ENCODE measurements at regions not wholly inside any gene's neighbourhood (a gene's known extent, or its start where the extent isn't known, plus 50 kb on each side); places are given as distances from the start of the nearest gene placed in this dataset.
"Not testable (repeated sequence)": the region's sequence is repeated elsewhere in the genome, so short reads cannot be mapped to it uniquely, and the experiment has no call there.

DNA sequence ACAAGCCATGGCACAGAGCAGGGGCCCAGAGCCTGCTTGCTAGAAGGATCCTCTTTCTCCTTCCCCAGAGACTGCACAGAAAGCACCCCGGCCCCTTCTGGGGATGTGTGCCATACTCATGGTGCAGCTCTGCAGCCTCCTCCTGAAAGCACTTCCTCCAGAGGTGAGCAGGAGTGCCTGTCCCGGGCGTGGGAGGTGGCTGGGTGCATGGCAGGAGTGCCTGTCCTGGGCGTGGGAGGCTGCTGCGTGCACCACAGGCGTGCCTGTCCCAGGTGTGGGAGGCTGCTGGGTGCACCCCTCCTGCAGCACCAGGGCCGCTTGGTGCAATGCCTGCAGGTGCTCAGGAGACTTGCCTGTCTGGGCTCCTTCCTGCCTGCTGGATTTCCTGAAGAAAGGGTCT is 913.3 kb downstream of the UQCRFS1 start:
- no peak for DNase-seq

DNA sequence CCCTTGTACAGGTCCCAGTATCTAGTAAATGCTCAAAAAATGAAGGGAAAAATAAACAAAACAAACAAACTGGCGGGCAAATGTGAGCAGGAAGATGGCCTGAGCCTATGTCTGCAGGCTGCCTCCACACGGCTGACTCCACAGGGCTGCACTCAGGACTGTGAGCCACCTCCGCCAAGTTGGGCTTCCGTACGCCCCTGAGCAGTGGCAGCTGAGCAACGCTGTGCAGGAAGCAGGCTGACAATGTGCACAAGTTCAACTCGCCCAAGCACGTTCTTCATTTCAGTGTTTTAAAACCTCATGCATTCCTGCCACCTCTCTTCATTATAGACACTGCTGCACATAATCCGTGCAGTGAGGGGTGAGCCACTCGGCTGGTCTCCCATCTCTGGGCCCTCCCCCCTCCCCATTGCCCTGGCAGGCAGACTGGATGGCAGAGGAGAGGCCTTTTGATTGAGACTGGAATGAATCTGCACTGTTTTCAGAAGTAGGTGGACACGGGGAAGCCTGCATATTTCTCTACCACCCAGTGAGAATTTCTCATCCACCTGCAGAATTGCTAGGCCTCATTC is 915.3 kb downstream of the UQCRFS1 start:
- no peak for DNase-seq

DNA sequence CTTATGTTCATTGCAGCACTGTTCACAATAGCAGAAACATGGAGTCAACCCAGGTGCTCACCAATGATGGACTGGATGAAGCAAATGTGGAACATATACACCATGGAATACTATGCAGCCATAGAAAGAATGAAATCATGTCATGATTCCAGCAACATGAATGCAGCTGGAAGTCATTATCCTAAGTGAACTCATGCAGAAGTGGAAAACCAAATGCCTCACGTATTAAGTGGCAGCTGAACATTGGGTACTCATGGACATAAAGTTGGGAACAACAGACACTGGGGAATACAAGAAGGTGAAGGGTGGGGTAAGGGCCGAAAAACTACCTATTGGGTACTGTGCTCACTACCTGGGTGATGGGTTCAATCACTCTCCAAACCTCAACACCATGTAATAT is 915.9 kb downstream of the UQCRFS1 start:
- no peak for DNase-seq

DNA sequence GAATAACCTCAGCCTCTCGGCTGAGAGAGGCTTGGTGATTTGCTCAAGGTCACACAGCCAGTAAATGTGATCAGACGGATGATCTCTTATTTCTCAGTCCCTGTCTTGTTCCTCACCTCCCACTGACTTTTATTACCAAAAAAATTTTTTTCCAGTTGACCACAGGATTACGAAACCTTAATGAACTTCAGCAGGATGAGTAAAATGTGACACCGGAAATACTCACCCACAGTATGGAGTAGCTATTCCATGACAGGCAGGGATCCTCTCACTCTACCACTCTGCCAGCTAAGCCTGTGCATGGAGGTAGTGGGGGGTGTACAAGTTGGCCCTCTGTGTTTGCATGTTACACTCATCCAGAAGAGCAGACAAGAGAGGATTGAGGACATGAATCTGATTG is 916.4 kb downstream of the UQCRFS1 start:
- no peak for DNase-seq

DNA sequence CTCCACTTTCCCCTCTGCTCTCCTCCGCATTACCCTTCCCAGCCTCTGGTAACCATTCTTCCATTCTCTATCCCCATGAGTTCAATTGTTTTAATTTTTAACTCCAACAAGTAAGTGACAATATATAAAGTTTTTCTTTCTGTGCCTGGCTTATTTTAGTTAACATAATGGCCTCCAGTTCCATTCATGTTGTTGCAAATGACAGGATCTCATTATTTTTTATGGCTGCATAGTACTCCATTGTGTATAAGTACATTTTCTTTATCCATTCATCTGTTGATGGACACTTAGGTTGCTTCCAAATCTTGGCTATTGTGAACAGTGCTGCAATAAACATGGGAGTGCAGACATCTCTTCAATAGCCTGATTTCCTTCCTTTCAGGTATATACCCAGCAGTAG is 918.0 kb downstream of the UQCRFS1 start:
- DNase-seq, result not testable (repeated sequence)

DNA sequence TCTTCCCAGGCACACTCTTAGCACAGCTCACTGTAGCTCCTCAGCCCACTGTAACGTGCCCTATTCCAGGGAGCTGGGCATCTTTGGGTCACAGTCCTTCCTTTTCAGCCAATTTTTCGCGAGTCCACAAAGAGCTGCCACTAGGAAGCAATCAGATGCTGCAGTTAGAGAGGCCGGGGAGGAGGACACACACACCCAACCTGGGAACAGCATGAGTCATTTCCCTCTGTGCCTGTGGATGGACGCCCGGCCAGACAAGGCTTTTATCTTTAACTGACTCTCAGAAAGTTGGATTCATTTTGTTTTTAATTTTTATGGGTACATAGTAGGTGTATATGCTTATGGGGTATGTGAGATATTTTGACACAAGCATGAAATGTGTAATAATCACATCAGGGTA is 918.6 kb downstream of the UQCRFS1 start:
- DNase-seq, result no peak

DNA sequence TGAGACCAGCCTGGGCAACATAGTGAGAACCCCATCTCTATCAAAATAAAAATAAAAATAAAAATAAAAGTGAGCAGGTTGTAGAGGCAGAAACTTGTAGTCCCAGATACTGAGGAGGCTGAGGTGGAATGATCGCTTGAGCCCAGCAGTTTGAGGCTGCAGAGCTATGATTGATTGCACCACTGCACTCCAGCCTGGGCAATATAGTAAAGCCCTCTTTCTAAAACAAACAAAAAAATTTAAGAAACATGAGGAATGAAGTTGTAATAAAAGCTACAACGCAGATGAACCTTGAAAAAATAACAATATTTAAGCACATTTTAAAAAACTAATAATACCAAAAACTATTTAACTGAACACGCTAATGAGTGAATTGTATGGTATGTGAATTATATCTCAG is 919.3 kb downstream of the UQCRFS1 start:
- no peak for DNase-seq

GRCh38 chr19:28292822-28293500 is 920.0 kb downstream of the UQCRFS1 start:
- no peak for DNase-seq

GRCh38 chr19:28291874-28292273 is 921.1 kb downstream of the UQCRFS1 start:
- no peak for DNase-seq

GRCh38 chr19:28290963-28291657 is 921.8 kb downstream of the UQCRFS1 start:
- no peak for DNase-seq

- DNase-seq, result no peak
Observed at GRCh38 chr19:28289295-28290063, 923.5 kb downstream of the UQCRFS1 start.

DNA sequence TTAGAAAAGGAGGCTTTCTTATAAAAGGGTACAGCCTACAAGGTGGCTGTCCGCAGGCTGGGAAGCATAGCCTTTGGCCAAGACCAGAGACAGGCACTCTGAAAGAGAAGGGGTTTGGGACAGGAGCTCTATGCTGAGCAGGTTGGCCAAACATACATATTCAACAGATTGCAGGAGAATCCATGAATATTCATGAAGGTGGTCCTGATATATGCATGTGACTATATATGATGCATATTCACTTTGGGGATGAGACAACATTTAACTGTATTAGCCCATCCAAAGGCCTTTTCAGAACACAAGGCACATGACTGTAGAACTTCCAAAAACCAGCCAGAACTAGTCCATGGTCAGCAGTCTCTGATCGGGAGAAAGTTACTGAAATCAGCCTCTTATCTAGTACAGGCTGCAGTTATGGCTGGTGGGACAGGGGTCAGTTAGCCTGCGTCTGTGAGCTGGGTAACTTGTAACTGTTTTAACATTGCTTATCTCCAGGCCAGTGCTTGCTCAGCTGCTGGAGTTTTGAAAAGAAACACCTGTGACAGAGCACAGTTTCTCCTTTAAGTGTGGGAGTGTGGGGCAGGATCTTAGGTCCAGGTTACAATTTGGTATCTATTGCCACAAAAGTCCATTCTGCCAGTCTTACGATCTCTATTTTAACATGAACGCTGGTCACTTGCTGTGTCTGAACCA is 924.2 kb downstream of the UQCRFS1 start:
- no peak for DNase-seq

DNA sequence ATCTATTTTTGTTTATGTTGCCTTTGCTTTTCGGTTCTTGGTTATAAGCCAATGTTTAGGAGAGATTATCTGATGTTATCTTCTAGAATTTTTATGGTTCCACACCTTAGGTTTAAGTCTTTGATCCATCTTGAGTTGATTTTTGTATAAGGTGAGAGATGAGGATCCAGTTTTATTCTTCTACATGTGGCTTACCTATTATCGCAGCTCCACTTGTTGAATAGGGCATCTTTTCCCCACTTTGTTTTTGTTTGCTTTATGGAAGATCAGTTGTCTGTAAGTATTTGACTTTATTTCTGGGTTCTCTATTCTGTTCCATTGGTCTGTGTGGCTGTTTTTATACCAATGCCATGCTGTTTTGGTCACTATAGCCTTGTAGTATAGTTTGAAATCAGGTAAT is 927.0 kb downstream of the UQCRFS1 start:
- no peak for DNase-seq

GRCh38 chr19:28285078-28285477 is 927.9 kb downstream of the UQCRFS1 start:
- DNase-seq, result no peak

GRCh38 chr19:28284389-28284788 is 928.6 kb downstream of the UQCRFS1 start:
- DNase-seq, result no peak

- no peak for DNase-seq
Observed at GRCh38 chr19:28283592-28283991, 929.4 kb downstream of the UQCRFS1 start.

- DNase-seq, result no peak
Observed at GRCh38 chr19:28281676-28282075, 931.3 kb downstream of the UQCRFS1 start.

DNA sequence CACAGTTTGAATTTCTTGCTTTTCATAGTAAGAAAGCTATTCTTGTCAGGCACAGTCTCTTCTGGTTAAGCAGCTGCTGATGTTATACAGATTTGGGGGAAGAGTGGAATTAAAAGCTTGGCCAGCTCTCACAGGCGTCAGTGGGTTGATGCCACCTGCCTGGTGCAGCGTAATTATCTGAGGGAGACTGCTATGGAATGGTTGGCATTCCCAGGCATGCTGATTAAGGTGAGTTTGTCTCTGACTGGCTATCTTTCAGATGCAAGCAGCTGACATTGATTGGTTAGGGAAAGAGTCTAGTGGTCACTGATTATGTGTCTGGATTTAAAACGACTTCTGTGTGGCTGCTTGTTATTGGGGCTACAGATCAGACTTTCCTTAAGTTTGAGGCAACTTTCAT is 948.4 kb downstream of the UQCRFS1 start:
- DNase-seq, result no peak

- DNase-seq, result no peak
Observed at GRCh38 chr19:28258829-28259228, 954.1 kb downstream of the UQCRFS1 start.

- DNase-seq, result no peak
Observed at GRCh38 chr19:28257396-28257795, 955.6 kb downstream of the UQCRFS1 start.

DNA sequence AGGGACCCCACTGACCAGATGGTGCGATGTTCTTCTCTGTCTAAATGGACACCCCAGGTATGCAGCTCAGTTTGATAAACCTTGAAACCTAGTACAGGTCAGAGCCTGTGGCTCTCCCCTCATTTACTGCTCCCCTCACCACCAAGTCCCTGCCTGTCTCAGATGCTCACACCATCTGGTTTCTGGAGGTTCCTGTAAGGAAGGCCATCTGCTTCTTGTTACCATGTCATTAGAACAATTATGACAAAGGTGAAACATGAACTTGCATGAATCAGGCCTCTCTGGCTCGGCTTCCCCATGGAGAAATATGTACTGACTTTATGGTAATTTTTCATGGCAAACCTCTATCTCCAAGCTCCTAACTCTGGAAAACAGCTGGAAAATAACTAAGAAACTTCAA is 965.7 kb downstream of the UQCRFS1 start:
- DNase-seq, result no peak

DNA sequence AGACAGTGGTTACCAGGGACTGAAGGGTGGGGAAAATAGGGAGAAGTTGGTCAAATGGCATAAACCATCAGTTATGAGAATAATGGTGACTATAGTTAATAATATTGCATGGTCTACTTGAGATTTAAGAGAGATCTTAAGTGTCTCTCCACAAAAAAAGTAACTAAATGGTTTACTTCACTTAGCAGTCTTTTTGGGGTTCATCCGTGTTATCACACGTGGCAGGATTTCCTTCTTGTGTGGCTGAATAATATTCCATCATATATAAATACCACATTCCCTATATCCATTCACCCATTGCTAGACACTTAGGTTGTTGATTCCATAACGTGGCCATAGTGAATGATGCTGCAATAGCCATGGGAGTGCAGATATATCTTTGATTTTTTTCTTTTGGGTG is 967.0 kb downstream of the UQCRFS1 start:
- no peak for DNase-seq

- DNase-seq, result no peak
Observed at GRCh38 chr19:28244966-28245365, 968.0 kb downstream of the UQCRFS1 start.

Data from activated CD8-positive, alpha-beta memory T cell treated with anti-CD3 and anti-CD28 coated beads, Interleukin-2, amount 50 U/mL, for 48 hours (primary cell).